ENCODE measurements at regions not wholly inside any gene's neighbourhood (a gene's known extent, or its start where the extent isn't known, plus 50 kb on each side); places are given as distances from the start of the nearest gene placed in this dataset.
"Not testable (repeated sequence)": the region's sequence is repeated elsewhere in the genome, so short reads cannot be mapped to it uniquely, and the experiment has no call there.

DNA sequence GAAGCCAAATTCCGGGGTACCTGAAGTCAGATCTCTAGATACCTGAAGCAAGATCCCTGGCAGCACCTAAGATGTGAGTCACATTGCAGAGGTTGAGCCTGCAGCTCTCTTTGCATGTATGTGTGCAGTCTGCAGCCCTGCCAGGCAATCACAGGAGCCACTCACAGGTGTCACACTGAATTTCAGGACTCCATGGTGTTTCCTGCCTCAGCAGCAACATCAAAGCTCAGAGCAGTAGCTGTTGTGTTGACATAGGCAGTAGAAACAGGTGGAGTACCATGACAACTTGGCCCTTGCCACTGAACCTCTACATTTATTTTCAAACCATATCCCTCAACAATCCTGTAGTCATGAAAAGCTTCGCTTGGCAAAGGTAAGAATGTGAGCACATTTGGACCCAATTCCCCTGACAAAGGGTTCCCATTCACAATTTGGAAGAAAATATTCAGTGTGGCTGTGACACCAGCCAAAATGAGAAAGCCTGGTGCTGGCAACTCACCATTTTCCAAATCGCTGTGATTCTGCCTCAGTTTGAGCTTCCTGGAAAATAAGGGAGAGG is 419.8 kb upstream of the NFIA start:
- DNase-seq (ENCODE audit: low spot score) = no peak

DNA sequence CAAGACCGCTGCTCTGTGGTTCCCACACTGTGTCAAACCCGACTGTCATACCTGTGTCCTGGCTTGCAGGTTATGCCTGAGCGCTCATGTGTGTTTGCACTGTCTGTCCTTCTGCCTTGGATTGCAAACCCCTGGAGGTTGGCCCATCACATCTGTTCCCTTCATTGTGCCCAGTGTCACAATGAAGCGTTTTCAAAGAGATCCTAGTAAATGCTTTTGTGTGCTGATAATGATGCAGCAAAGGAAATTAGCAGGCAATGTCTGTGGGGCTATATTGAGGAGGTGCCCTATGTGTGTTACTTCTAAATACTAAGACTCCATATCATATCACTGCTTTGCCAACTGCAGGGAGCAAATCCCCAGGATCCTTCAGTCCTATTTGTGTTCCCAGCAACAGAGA is 424.4 kb upstream of the NFIA start:
- no peak for DNase-seq (ENCODE audit: low spot score)

- no peak for DNase-seq (ENCODE audit: low spot score)
Observed at GRCh38 chr1:60655679-60656355, 426.5 kb upstream of the NFIA start.

DNA sequence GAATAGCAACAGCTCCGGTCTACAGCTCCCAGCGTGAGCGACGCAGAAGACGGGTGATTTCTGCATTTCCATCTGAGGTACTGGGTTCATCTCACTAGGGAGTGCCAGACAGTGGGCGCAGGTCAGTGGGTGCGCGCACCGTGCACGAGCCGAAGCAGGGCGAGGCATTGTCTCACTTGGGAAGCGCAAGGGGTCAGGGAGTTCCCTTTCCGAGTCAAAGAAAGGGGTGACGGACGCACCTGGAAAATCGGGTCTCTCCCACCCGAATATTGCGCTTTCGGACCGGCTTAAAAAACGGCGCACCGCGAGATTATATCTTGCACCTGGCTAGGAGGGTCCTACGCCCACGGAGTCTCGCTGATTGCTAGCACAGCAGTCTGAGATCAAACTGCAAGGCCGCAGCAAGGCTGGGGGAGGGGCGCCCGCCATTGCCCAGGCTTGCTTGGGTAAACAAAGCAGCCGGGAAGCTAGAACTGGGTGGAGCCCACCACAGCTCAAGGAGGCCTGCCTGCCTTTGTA is 442.3 kb upstream of the NFIA start:
- not testable (repeated sequence) for DNase-seq (ENCODE audit: low spot score)

- no peak for DNase-seq (ENCODE audit: low spot score)
Observed at GRCh38 chr1:60639287-60639686, 443.1 kb upstream of the NFIA start.

DNA sequence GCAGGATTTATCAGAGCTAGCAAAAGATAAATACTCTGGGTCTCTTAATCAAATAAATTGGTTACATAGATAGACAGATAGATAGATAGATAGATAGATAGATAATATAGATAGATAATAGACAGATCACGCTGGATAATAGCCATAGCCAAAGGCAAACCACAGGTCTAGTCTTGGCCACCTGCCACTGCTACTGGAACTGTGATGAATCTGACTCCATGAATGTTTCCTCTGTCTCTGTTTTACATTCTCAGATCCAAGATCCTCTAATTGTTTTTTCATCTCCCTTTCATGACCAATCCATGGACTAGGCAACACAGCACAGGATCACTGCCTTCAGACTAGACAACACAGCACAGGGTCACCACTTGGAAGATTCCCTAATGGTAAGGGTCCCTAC is 444.7 kb upstream of the NFIA start:
- no peak for DNase-seq (ENCODE audit: low spot score)

- no peak for DNase-seq (ENCODE audit: low spot score)
Observed at GRCh38 chr1:60636946-60637345, 445.4 kb upstream of the NFIA start.

DNA sequence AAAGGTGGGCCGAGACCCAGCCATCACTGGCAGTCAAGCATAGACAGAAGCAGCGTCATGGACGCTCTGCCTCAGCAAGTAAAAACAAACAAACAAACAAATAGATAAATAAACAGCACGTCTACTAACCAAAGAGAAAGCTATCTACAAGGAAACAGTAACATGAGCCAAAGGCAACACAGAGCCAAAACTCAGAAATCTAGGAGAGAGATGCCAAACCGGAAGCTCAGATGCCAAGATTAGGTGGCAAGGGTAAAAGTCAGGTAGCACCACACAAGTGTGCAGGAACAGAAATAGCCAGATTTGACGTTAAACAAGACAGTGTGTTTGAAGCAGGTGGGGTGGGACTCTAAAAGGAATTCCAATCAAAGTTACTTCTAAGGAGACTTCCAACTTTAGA is 448.3 kb upstream of the NFIA start:
- DNase-seq (ENCODE audit: low spot score) = no peak

GRCh38 chr1:60622486-60622885 is 459.9 kb upstream of the NFIA start:
- no peak for DNase-seq (ENCODE audit: low spot score)

- DNase-seq (ENCODE audit: low spot score) = no peak
Observed at GRCh38 chr1:60621368-60621851, 461.0 kb upstream of the NFIA start.

GRCh38 chr1:60620087-60620486 is 462.3 kb upstream of the NFIA start:
- no peak for DNase-seq (ENCODE audit: low spot score)

GRCh38 chr1:60619581-60619980 is 462.8 kb upstream of the NFIA start:
- DNase-seq (ENCODE audit: low spot score) = no peak

DNA sequence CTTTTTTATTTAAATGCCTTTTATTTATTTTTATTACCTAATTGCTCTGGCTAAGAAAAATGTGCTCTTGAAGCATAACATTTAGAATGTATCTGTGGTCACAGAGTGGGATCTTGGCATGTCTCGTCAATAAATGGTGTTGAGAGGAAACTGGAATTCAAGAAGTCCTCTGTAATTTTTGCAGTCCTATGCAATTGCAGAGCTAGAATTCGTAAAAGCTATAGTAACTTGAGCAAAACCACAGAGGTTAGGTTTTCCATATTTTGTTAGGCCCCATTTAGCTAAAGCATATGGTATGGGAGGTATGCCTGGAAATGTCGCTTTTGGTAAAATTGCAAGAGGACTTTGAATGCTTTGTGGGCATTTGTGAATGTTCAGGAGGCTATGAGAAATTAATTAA is 466.7 kb upstream of the NFIA start:
- DNase-seq (ENCODE audit: low spot score) = no peak

GRCh38 chr1:60612790-60613189 is 469.6 kb upstream of the NFIA start:
- no peak for DNase-seq (ENCODE audit: low spot score)

GRCh38 chr1:60606921-60607320 is 475.4 kb upstream of the NFIA start:
- not testable (repeated sequence) for DNase-seq (ENCODE audit: low spot score)

DNA sequence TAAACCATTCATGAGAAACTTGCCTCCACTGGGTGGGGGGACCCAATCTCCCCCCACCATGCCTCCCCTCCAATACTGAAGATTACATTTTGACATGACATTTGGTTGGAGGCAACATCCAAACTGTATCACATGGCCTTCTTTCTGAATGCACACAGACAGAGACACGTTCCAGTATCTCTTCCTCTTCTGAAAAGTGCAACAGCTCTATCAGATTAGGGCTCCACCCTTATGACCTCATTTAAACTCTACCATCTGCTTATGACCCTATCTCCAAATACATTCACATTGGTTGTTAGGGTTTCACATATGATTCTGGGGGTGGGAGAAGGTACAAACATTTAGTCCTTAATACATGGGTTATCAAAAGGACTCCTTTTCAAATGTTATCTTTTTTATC is 481.8 kb upstream of the NFIA start:
- DNase-seq (ENCODE audit: low spot score) = no peak

DNA sequence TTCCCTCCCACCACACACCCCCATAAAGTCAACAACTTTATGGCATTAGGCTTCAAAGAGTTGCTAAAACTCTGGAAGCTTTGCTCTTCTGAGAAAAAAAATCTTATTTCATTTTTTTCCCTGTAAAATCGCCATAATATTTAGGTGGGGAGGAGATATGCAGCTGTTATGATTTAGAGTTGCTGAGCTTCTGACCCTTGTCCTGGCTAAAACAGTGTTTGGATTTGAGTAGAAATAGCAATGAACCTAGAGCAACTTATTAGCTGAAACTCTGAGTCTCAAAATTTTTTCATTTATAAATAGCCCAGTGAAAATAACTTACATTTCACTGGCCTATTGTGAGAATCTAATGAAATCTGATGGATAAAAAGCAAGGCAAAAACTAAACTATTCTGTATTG is 482.8 kb upstream of the NFIA start:
- no peak for DNase-seq (ENCODE audit: low spot score)

GRCh38 chr1:60598041-60598910 is 484.1 kb upstream of the NFIA start:
- DNase-seq (ENCODE audit: low spot score) = no peak

- DNase-seq (ENCODE audit: low spot score) = no peak
Observed at GRCh38 chr1:60596791-60597750, 485.3 kb upstream of the NFIA start.

DNA sequence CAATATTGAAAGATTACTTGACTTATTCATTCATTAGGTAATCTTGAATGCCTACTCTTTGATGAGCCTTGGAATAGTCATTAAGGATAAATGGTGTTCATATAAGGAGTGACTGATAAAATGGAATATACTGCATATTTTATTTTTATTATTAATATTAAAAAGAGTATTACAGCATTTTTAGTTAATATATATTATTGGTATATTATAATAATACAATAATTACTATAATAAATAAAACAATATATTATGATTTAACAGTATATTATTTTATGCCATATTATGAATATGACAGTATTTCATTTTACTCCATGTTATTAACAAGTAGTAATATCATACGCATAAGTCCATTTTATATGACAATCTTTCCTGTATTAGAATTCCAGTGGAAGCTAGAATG is 490.8 kb upstream of the NFIA start:
- DNase-seq (ENCODE audit: low spot score) = no peak

DNA sequence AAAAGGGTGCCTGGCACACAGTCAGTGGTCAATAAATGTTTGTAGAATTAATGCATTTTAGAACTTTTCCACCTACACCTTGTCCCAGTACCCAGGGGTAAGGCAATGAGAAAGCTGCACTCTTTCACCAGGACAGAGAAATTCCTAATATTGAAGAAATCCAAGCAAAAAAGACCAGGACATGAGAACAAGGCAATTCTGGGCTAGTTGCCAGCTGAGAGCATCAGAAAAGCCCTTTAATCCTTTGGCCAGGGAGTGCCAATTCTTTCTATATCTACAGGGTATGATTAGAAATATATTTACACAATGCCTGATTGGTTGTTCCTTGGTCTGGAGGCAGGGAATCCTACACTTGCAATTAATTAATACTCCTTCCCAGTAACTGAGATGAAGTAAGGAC is 492.4 kb upstream of the NFIA start:
- no peak for DNase-seq (ENCODE audit: low spot score)
